ENCODE measurements at regions not wholly inside any gene's neighbourhood (a gene's known extent, or its start where the extent isn't known, plus 50 kb on each side); places are given as distances from the start of the nearest gene placed in this dataset.
"Not testable (repeated sequence)": the region's sequence is repeated elsewhere in the genome, so short reads cannot be mapped to it uniquely, and the experiment has no call there.

DNA sequence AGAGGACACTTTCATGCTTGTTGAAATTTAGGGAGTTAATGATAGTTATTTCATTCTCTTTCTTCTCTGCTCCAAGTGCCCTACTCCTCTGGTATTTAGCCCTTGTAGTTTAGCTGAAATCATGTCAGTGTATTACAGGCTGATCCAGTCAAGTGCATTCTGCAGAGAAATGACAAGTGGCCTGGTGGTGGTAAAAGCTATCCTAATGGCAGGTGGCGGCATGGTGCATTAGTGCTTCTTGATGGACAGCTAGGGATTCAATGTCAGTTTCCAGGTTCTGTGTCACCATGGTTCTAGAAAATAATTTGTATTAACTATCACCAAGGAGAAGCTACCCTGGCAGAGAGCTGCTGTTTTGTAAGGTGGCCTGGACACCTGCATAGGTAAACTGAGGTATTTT, 90.0 kb upstream of the BNIP2 start:
- DNase-seq, result no peak

DNA sequence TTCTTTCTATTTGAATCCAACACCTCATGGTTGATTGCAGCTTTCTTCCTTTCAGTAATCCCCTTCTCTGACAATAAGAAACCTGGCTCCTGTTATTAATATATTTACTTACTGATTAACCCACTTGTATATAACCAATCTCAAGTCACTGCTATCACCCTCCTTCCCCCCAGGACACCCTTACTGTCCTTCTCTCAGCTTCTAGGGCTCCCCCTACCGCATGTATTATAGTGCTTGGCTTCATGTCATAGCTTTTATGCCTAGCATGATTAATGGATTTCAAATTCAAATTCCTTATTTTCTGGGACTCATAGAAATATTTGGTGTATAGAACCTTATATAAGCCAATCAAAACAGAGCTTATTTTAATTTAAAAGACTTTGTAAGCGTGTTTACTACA, 75.7 kb upstream of the BNIP2 start:
- DNase-seq, result no peak

DNA sequence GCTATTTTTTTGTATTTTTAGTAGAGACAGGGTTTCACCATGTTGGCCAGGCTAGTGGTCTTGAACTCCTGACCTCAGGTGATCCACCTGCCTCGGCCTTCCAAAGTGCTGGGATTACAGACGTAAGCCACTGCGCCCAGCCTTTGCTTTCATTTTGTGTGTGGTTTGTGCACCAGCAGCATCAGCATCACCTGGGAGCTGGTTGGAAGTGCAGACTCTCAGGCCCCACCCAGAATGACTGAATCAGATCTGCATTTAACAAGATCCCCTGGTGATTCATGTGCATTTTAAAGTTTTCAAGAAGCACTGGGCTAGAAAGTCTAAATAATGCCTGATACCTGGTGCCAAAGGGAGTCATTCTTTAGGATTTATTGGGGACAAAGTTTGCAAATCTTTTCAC, 73.4 kb upstream of the BNIP2 start:
- DNase-seq, result no peak

DNA sequence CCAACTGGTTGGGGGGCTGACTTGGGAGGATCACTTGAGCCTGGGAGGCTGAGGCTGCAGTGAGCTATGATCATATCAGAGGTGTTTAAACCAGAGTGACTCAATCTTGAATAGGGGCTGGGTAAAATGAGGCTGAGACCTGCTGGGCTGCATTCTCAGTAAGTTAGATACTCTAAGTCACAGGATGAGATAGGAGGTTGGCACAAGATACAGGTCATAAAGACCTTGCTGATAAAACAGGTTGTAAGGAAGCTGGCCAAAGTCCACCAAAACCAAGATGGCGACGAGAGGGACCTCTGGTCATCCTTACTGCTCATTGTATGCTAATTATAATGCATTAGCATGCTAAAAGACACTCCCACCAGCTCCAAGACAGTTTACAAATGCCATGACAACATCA, 71.1 kb upstream of the BNIP2 start:
- DNase-seq, result not testable (repeated sequence)

DNA sequence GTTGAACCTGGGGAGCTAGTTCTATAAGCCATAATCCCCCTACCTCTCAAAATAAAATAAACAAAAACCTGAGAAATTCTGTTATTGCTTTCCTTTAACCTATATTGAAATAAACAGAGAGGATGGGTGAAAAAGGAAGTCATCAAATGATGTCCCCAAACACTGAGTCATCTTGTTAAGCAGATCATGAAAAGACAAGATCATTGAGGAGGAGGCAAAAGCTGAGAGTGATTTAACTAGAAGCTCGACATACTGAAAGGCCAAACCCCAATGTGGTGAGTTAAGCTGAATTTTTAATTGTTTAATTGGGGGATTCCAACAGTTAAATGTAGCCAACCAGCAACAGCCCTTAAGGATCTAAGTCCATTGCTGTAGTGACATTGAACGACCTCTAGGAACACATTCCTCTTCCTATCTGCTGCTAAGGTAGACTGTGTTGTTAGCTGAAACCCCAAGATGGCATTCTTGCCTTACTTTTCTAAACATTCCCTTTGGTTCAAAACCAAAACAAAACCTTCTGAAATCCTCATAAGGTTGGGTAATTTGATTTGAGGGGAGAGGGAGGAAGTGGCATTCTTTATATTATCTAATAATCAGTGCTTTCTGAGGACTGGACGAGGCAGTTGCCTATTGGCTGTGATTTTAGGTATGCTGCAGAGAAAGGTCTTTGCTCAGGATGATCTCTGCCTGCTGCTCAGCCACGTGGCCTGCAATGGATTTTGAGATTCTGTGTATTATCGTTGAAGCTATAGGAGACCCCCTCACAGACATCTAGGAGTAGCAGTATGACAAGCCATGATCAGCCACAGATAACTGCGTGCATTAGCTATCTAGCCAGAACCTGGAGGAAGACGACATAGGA, 62.7 kb upstream of the BNIP2 start:
- DNase-seq, result no peak

DNA sequence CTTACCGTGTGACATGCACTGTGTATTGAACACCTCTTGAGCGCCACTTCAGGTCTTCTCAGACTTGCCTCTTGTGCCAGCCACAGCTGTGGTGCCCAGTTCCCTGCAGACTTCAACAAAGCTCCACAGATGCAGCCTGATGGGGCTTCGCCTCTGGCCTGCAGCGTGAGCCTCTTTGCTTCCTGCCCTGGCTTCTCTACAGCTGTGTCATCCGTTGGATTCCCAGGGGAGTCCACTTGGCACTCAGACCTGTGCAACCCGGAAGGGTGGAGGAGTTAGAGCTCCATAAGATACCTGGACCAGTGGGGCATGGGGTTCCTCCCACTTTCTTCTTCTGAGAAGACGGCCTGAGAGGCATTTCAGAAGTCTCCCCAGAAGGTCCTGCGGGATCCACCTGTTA, 57.7 kb upstream of the BNIP2 start:
- DNase-seq, result peak in 1 of 2 experiments; percentile 35

DNA sequence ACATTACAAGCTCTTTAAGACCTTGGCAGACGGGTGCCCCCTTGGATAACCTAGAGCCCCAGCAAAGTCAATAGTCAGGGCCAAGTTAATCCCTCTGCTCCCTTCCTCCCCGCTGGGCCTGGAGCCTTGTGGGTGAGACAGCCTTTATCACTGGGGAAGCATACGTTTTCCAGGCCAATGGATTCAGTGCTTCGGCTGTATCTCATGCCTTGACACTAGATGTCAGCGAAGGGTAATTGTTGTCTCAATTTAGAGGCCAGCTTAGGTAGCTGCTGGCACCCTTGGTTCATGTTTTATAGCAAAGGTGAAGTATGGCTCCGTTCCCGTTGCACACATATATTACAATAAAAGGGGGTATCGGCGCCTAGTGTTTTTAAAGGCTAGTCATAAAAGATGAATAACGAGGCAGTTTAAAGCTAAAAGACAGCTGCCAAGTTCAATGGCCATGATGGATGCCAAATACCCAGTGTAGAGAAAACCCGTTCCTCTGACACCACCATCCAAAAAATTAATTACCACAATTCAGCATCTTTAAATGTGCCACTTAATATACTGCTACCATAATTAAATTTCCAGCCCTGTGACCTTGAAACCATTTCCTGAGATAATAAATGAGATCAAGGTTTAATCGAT, 52.3 kb upstream of the BNIP2 start:
- DNase-seq, result peak; percentile 30 to 50

DNA sequence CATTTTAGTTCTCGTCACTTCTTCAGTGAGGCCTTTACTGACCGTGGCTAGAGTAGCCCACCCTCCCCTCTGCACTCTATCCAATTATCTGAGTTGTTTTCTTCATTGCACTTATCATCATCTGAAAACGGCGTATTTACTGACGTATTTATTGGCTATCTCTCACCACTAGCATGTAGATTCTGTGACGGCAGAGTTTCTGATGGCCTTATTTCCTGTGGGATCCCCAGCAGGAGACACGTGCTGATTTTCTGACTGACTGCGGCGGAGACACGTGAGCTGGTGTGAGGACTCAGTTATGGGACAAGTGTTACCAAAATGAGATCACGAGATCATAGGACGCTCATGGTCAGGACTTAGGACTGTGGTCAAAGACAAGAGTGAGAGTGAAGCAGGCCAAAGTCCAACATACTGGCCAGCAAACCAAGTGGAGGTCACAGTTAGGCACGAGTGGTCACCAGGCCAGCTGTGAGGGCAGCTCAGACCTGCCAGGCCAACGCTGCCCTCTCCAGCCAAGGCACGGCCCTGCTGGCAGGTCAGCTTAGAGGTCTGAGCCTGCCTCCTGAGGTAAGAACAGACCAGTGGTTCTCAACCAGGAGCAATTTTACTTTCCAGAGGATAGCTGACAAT, 50.6 kb upstream of the BNIP2 start:
- DNase-seq, result no peak

All from SHP77 (cell line).